ENCODE measurements at regions not wholly inside any gene's neighbourhood (a gene's known extent, or its start where the extent isn't known, plus 50 kb on each side); places are given as distances from the start of the nearest gene placed in this dataset.

- no peaks in the 10 kb centered on the region for H3K9me3 ChIP-seq (ENCODE audit: control insufficient read depth in 5 of 5, low read length in 5 of 5)
- H3K9ac ChIP-seq (ENCODE audit: low read length in 5 of 5) = no peak overlapping the region
- no peaks in the 10 kb centered on the region for H3K36me3 ChIP-seq (ENCODE audit: control insufficient read depth in 5 of 5, insufficient read depth in 5 of 5, low read length in 5 of 5)
- no peak overlapping the region for H3K4me3 ChIP-seq (ENCODE audit: low read depth in 1 of 5, low read length in 5 of 5)
- H3K27ac ChIP-seq (ENCODE audit: low read depth, low read length) = no peak overlapping the region
- no peaks in the 10 kb centered on the region for H3K27me3 ChIP-seq (ENCODE audit: control insufficient read depth in 5 of 5, insufficient read depth in 4 of 5, low read length in 5 of 5)
- H3K4me1 ChIP-seq (ENCODE audit: control insufficient read depth in 5 of 5, insufficient read depth in 5 of 5, low read length in 5 of 5) = no peaks in the 10 kb centered on the region
These were observed 282.6 kb upstream of the SMC2 start for GRCh38 chr9:103811462-103811861.

- H3K9ac ChIP-seq (ENCODE audit: low read length in 5 of 5) = no peak overlapping the region
- no peak overlapping the region for H3K27ac ChIP-seq (ENCODE audit: low read depth, low read length)
- no peaks in the 10 kb centered on the region for H3K9me3 ChIP-seq (ENCODE audit: control insufficient read depth in 5 of 5, low read length in 5 of 5)
- H3K4me1 ChIP-seq (ENCODE audit: control insufficient read depth in 5 of 5, insufficient read depth in 5 of 5, low read length in 5 of 5) = no peaks in the 10 kb centered on the region
- H3K36me3 ChIP-seq (ENCODE audit: control insufficient read depth in 5 of 5, insufficient read depth in 5 of 5, low read length in 5 of 5) = no peaks in the 10 kb centered on the region
- no peaks in the 10 kb centered on the region for H3K27me3 ChIP-seq (ENCODE audit: control insufficient read depth in 5 of 5, insufficient read depth in 4 of 5, low read length in 5 of 5)
- no peak overlapping the region for H3K4me3 ChIP-seq (ENCODE audit: low read depth in 1 of 5, low read length in 5 of 5)
These were observed 278.0 kb upstream of the SMC2 start for GRCh38 chr9:103816146-103816545.

GRCh38 chr9:103819936-103820335 lies 274.2 kb upstream of the SMC2 start:
- no peak overlapping the region for H3K9ac ChIP-seq (ENCODE audit: low read length in 5 of 5)
- H3K4me1 ChIP-seq (ENCODE audit: control insufficient read depth in 5 of 5, insufficient read depth in 5 of 5, low read length in 5 of 5) = no peaks in the 10 kb centered on the region
- H3K27ac ChIP-seq (ENCODE audit: low read depth, low read length) = no peak overlapping the region
- H3K36me3 ChIP-seq (ENCODE audit: control insufficient read depth in 5 of 5, insufficient read depth in 5 of 5, low read length in 5 of 5) = no peaks in the 10 kb centered on the region
- H3K4me3 ChIP-seq (ENCODE audit: low read depth in 1 of 5, low read length in 5 of 5) = no peak overlapping the region
- H3K27me3 ChIP-seq (ENCODE audit: control insufficient read depth in 5 of 5, insufficient read depth in 4 of 5, low read length in 5 of 5) = no peaks in the 10 kb centered on the region
- H3K9me3 ChIP-seq (ENCODE audit: control insufficient read depth in 5 of 5, low read length in 5 of 5) = no peaks in the 10 kb centered on the region

- Histone ChIP-seq H3K27ac (ENCODE audit: low read depth, low read length) (no peak overlapping the region), H3K27me3 (ENCODE audit: control insufficient read depth in 5 of 5, insufficient read depth in 4 of 5, low read length in 5 of 5) (no peaks in the 10 kb centered on the region), H3K9ac (ENCODE audit: low read length in 5 of 5) (no peak overlapping the region)
These were observed 273.0 kb upstream of the SMC2 start for GRCh38 chr9:103821115-103821514.

GRCh38 chr9:103837940-103838339 lies 256.2 kb upstream of the SMC2 start:
- H3K9me3 ChIP-seq (ENCODE audit: control insufficient read depth in 5 of 5, low read length in 5 of 5) = peaks cover 0 to under 1% (median 0%) of the 10 kb centered on the region in 5 donors
- no peaks in the 10 kb centered on the region for H3K4me1 ChIP-seq (ENCODE audit: control insufficient read depth in 5 of 5, insufficient read depth in 5 of 5, low read length in 5 of 5)
- no peak overlapping the region for H3K4me3 ChIP-seq (ENCODE audit: low read depth in 1 of 5, low read length in 5 of 5)
- no peak overlapping the region for H3K9ac ChIP-seq (ENCODE audit: low read length in 5 of 5)
- no peak overlapping the region for H3K27ac ChIP-seq (ENCODE audit: low read depth, low read length)
- no peaks in the 10 kb centered on the region for H3K27me3 ChIP-seq (ENCODE audit: control insufficient read depth in 5 of 5, insufficient read depth in 4 of 5, low read length in 5 of 5)
- H3K36me3 ChIP-seq (ENCODE audit: control insufficient read depth in 5 of 5, insufficient read depth in 5 of 5, low read length in 5 of 5) = no peaks in the 10 kb centered on the region

More at GRCh38 chr9:103821115-103821514, 273.0 kb upstream of the SMC2 start:
- H3K4me3 ChIP-seq (ENCODE audit: low read depth in 1 of 5, low read length in 5 of 5) = no peak overlapping the region
- no peaks in the 10 kb centered on the region for H3K9me3 ChIP-seq (ENCODE audit: control insufficient read depth in 5 of 5, low read length in 5 of 5)
- H3K4me1 ChIP-seq (ENCODE audit: control insufficient read depth in 5 of 5, insufficient read depth in 5 of 5, low read length in 5 of 5) = no peaks in the 10 kb centered on the region
- H3K36me3 ChIP-seq (ENCODE audit: control insufficient read depth in 5 of 5, insufficient read depth in 5 of 5, low read length in 5 of 5) = no peaks in the 10 kb centered on the region

GRCh38 chr9:103839197-103839596 lies 254.9 kb upstream of the SMC2 start:
- no peak overlapping the region for H3K27ac ChIP-seq (ENCODE audit: low read depth, low read length)
- peaks cover 0 to 3% (median 0%) of the 10 kb centered on the region in 5 donors for H3K9me3 ChIP-seq (ENCODE audit: control insufficient read depth in 5 of 5, low read length in 5 of 5)
- no peaks in the 10 kb centered on the region for H3K36me3 ChIP-seq (ENCODE audit: control insufficient read depth in 5 of 5, insufficient read depth in 5 of 5, low read length in 5 of 5)
- no peak overlapping the region for H3K9ac ChIP-seq (ENCODE audit: low read length in 5 of 5)
- H3K4me3 ChIP-seq (ENCODE audit: low read depth in 1 of 5, low read length in 5 of 5) = no peak overlapping the region
- H3K4me1 ChIP-seq (ENCODE audit: control insufficient read depth in 5 of 5, insufficient read depth in 5 of 5, low read length in 5 of 5) = no peaks in the 10 kb centered on the region
- no peaks in the 10 kb centered on the region for H3K27me3 ChIP-seq (ENCODE audit: control insufficient read depth in 5 of 5, insufficient read depth in 4 of 5, low read length in 5 of 5)

GRCh38 chr9:103867886-103868285 lies 226.2 kb upstream of the SMC2 start:
- H3K9me3 ChIP-seq (ENCODE audit: control insufficient read depth in 5 of 5, low read length in 5 of 5) = no peaks in the 10 kb centered on the region
- no peak overlapping the region for H3K4me3 ChIP-seq (ENCODE audit: low read depth in 1 of 5, low read length in 5 of 5)
- no peaks in the 10 kb centered on the region for H3K4me1 ChIP-seq (ENCODE audit: control insufficient read depth in 5 of 5, insufficient read depth in 5 of 5, low read length in 5 of 5)
- H3K36me3 ChIP-seq (ENCODE audit: control insufficient read depth in 5 of 5, insufficient read depth in 5 of 5, low read length in 5 of 5) = no peaks in the 10 kb centered on the region
- no peaks in the 10 kb centered on the region for H3K27me3 ChIP-seq (ENCODE audit: control insufficient read depth in 5 of 5, insufficient read depth in 4 of 5, low read length in 5 of 5)
- no peak overlapping the region for H3K27ac ChIP-seq (ENCODE audit: low read depth, low read length)
- no peak overlapping the region for H3K9ac ChIP-seq (ENCODE audit: low read length in 5 of 5)

GRCh38 chr9:103872811-103873210 lies 221.3 kb upstream of the SMC2 start:
- Histone ChIP-seq H3K27me3 (ENCODE audit: control insufficient read depth in 5 of 5, insufficient read depth in 4 of 5, low read length in 5 of 5) (no peaks in the 10 kb centered on the region), H3K36me3 (ENCODE audit: control insufficient read depth in 5 of 5, insufficient read depth in 5 of 5, low read length in 5 of 5) (no peaks in the 10 kb centered on the region), H3K9me3 (ENCODE audit: control insufficient read depth in 5 of 5, low read length in 5 of 5) (no peaks in the 10 kb centered on the region), H3K9ac (ENCODE audit: low read length in 5 of 5) (no peak overlapping the region), H3K4me1 (ENCODE audit: control insufficient read depth in 5 of 5, insufficient read depth in 5 of 5, low read length in 5 of 5) (no peaks in the 10 kb centered on the region), H3K27ac (ENCODE audit: low read depth, low read length) (no peak overlapping the region), H3K4me3 (ENCODE audit: low read depth in 1 of 5, low read length in 5 of 5) (no peak overlapping the region)

GRCh38 chr9:103881419-103881818 lies 212.7 kb upstream of the SMC2 start:
- no peak overlapping the region for H3K4me3 ChIP-seq (ENCODE audit: low read depth in 1 of 5, low read length in 5 of 5)
- H3K36me3 ChIP-seq (ENCODE audit: control insufficient read depth in 5 of 5, insufficient read depth in 5 of 5, low read length in 5 of 5) = no peaks in the 10 kb centered on the region
- no peaks in the 10 kb centered on the region for H3K4me1 ChIP-seq (ENCODE audit: control insufficient read depth in 5 of 5, insufficient read depth in 5 of 5, low read length in 5 of 5)
- H3K27ac ChIP-seq (ENCODE audit: low read depth, low read length) = no peak overlapping the region
- H3K9me3 ChIP-seq (ENCODE audit: control insufficient read depth in 5 of 5, low read length in 5 of 5) = no peaks in the 10 kb centered on the region
- H3K27me3 ChIP-seq (ENCODE audit: control insufficient read depth in 5 of 5, insufficient read depth in 4 of 5, low read length in 5 of 5) = no peaks in the 10 kb centered on the region
- no peak overlapping the region for H3K9ac ChIP-seq (ENCODE audit: low read length in 5 of 5)

- Histone ChIP-seq H3K27ac (ENCODE audit: low read depth, low read length) (no peak overlapping the region), H3K4me3 (ENCODE audit: low read depth in 1 of 5, low read length in 5 of 5) (no peak overlapping the region), H3K27me3 (ENCODE audit: control insufficient read depth in 5 of 5, insufficient read depth in 4 of 5, low read length in 5 of 5) (no peaks in the 10 kb centered on the region), H3K9ac (ENCODE audit: low read length in 5 of 5) (no peak overlapping the region), H3K36me3 (ENCODE audit: control insufficient read depth in 5 of 5, insufficient read depth in 5 of 5, low read length in 5 of 5) (no peaks in the 10 kb centered on the region), H3K9me3 (ENCODE audit: control insufficient read depth in 5 of 5, low read length in 5 of 5) (no peaks in the 10 kb centered on the region), H3K4me1 (ENCODE audit: control insufficient read depth in 5 of 5, insufficient read depth in 5 of 5, low read length in 5 of 5) (no peaks in the 10 kb centered on the region)
These were observed 204.1 kb upstream of the SMC2 start for GRCh38 chr9:103889989-103890388.

- Histone ChIP-seq H3K9me3 (ENCODE audit: control insufficient read depth in 5 of 5, low read length in 5 of 5) (no peaks in the 10 kb centered on the region), H3K9ac (ENCODE audit: low read length in 5 of 5) (no peak overlapping the region), H3K4me3 (ENCODE audit: low read depth in 1 of 5, low read length in 5 of 5) (no peak overlapping the region), H3K36me3 (ENCODE audit: control insufficient read depth in 5 of 5, insufficient read depth in 5 of 5, low read length in 5 of 5) (no peaks in the 10 kb centered on the region), H3K27me3 (ENCODE audit: control insufficient read depth in 5 of 5, insufficient read depth in 4 of 5, low read length in 5 of 5) (no peaks in the 10 kb centered on the region), H3K27ac (ENCODE audit: low read depth, low read length) (no peak overlapping the region), H3K4me1 (ENCODE audit: control insufficient read depth in 5 of 5, insufficient read depth in 5 of 5, low read length in 5 of 5) (no peaks in the 10 kb centered on the region)
These were observed 199.9 kb upstream of the SMC2 start for GRCh38 chr9:103894184-103894583.

Measured in subcutaneous abdominal adipose tissue (tissue), 5 donors.